GM18861 (cell line): ENCODE measurements at regions not wholly inside any gene's neighbourhood (a gene's known extent, or its start where the extent isn't known, plus 50 kb on each side); places are given as distances from the start of the nearest gene placed in this dataset.

Experiments used
- ATAC-seq: cut with Tn5 transposase; IDR thresholded peaks from one replicate; pipeline ENCODE4 v1.9.1; 2021; ENCODE audit not compliant: unreplicated experiment

GRCh38 chr15:39486621-39487457, 94.0 kb upstream of the THBS1 start:
- ATAC-seq: no peak

- no peak for ATAC-seq
These were observed 93.5 kb upstream of the THBS1 start for GRCh38 chr15:39487458-39487735.

GRCh38 chr15:39488516-39488915, 92.4 kb upstream of the THBS1 start:
- no peak for ATAC-seq

- ATAC-seq: no peak
These were observed 91.9 kb upstream of the THBS1 start for GRCh38 chr15:39488961-39489360.

- ATAC-seq: no peak
These were observed 89.6 kb upstream of the THBS1 start for GRCh38 chr15:39491115-39491885.

- no peak for ATAC-seq
These were observed 88.9 kb upstream of the THBS1 start for GRCh38 chr15:39491886-39492490.

GRCh38 chr15:39493424-39494067, 87.3 kb upstream of the THBS1 start:
- ATAC-seq: no peak

GRCh38 chr15:39494462-39494861, 86.4 kb upstream of the THBS1 start:
- no peak for ATAC-seq

GRCh38 chr15:39495871-39496840, 84.7 kb upstream of the THBS1 start:
- ATAC-seq: no peak

GRCh38 chr15:39497016-39497758, 83.7 kb upstream of the THBS1 start:
- no peak for ATAC-seq

- no peak for ATAC-seq
These were observed 82.9 kb upstream of the THBS1 start for GRCh38 chr15:39497759-39498565.

- no peak for ATAC-seq
These were observed 82.2 kb upstream of the THBS1 start for GRCh38 chr15:39498629-39499028.

- no peak for ATAC-seq
These were observed 81.8 kb upstream of the THBS1 start for GRCh38 chr15:39499042-39499441.

GRCh38 chr15:39499681-39500080, 81.2 kb upstream of the THBS1 start:
- no peak for ATAC-seq

GRCh38 chr15:39501366-39502081, 79.4 kb upstream of the THBS1 start:
- ATAC-seq: no peak

GRCh38 chr15:39502082-39502447, 78.8 kb upstream of the THBS1 start:
- no peak for ATAC-seq

GRCh38 chr15:39502611-39503195, 78.2 kb upstream of the THBS1 start:
- no peak for ATAC-seq

GRCh38 chr15:39503526-39503925, 77.4 kb upstream of the THBS1 start:
- no peak for ATAC-seq
